Brain microvascular endothelial cell (primary cell): ENCODE measurements at regions not wholly inside any gene's neighbourhood (a gene's known extent, or its start where the extent isn't known, plus 50 kb on each side); places are given as distances from the start of the nearest gene placed in this dataset.

Experiments used
- DNase-seq: peaks from one replicate; pipeline ENCODE4 v3.0.0-alpha.2; 2020
- H3K27ac ChIP-seq: fragments of 250-450 bp; sonication (Bioruptor Pico); 2 replicates; pipeline ENCODE4 v1.5.1; 2020; ENCODE audit warnings: mild to moderate bottlenecking, moderate library complexity
- H3K27me3 ChIP-seq: fragments of 250-450 bp; sonication (Bioruptor Pico); replicated peaks from 2 replicates; pipeline ENCODE4 v1.5.1; 2020; ENCODE audit warnings: mild to moderate bottlenecking
- H3K36me3 ChIP-seq: fragments of 250-450 bp; sonication (Bioruptor Pico); replicated peaks from 2 replicates; pipeline ENCODE4 v1.5.1; 2020; ENCODE audit warnings: mild to moderate bottlenecking
- H3K4me3 ChIP-seq: 2 replicates; pipeline ENCODE4 v1.5.1; 2011; ENCODE audit warnings: low read depth, mild to moderate bottlenecking, control low read depth, low read length, moderate library complexity
- CTCF ChIP-seq: IDR thresholded peaks from 2 replicates; pipeline ENCODE4 v1.5.1; 2011; ENCODE audit warnings: low read depth, mild to moderate bottlenecking, moderate library complexity, low read length, control low read depth, inconsistent platforms; ENCODE audit errors: missing control alignments
- in situ Hi-C: cut with HindIII; loops from 2 replicates; pipeline ENCODE4 v1.10.0; 2017; ENCODE audit warnings: low sequenced_read_pairs, low pct_ligation_motif_present

GRCh38 chr3:27869152-27869551, 147.0 kb upstream of the EOMES start:
- Histone ChIP-seq H3K27me3 (no peaks in the 10 kb centered on the region), H3K27ac (no peak overlapping the region), H3K4me3 (no peak overlapping the region), H3K36me3 (no peaks in the 10 kb centered on the region)
- in situ Hi-C loops, result no loop called here
- DNase-seq, result no peak
- no peak for TF ChIP-seq CTCF

- no peak overlapping the region for H3K27ac ChIP-seq
- no peak overlapping the region for H3K4me3 ChIP-seq
- no peak for DNase-seq
- H3K27me3 ChIP-seq, result no peaks in the 10 kb centered on the region
- in situ Hi-C loops, result no loop called here
- no peaks in the 10 kb centered on the region for H3K36me3 ChIP-seq
- TF ChIP-seq CTCF, result no peak
These were observed 155.2 kb upstream of the EOMES start for GRCh38 chr3:27877061-27878013.

GRCh38 chr3:27878014-27878383, 155.9 kb upstream of the EOMES start:
- TF ChIP-seq CTCF, result no peak
- DNase-seq, result no peak
- no peaks in the 10 kb centered on the region for H3K36me3 ChIP-seq
- H3K27ac ChIP-seq, result no peak overlapping the region
- H3K27me3 ChIP-seq, result no peaks in the 10 kb centered on the region
- no peak overlapping the region for H3K4me3 ChIP-seq
- in situ Hi-C loops, result no loop called here

DNA sequence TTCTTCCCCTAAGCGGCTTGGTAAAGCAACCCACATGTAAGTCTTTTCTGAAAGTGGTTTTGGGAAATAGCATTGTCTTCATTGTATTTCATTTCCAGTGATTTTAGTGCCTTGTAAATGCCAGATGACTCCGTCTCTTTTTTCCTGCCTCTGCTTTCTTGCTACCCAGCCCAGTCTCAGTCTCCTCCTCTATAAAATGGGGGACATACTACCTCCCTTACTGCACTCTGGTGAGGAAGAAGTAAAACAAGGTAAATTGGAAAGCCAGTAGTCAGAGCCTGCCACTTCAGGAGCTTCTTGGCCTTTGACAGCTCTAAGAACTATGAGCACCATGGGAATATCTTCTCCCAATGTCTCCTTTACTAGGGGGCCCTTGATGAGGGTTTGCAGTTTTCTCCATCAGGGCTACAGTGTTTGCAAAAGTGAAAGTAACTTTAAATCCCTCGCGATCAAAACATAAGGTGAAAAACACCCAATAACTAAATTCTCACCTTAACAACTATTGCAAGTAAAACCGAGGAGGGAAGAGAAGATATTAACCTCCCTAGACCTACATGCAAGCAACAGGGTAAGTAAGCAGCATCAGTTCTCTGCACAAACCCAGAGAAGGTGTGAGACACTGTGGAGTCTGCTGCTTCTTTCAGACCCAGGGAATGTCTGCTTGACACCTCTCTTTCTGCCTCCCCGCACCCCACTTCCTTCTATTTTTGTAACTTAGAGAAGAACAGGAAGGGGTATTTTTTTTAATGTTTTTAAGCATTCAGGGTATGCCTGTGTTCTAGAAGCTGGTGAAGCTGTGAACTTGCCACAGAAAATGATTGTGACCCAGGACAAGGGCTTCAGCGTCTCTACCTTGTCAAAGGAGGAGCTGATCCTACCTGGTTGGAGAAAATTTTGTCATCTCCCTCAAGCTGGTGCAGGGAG, 159.1 kb upstream of the EOMES start:
- no peak overlapping the region for H3K27ac ChIP-seq

DNA sequence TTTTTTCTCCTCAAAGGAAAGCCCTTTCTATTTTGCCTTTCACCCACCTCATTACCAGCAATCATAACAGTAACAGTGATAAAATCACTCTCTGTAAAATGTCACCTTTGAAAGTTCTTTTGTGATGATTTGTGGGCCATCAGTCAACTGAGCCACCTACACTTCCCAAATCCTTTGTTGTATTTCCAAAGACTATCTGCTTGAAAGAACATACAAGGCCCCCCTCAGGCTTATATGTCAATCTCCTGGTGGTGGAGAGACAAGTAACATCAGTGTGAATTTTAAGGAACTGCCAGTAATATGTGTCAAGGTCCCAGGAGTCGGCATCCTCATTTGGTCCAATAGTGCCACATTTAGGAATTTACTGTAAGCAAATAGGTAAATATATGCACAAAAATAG, 161.1 kb upstream of the EOMES start:
- TF ChIP-seq CTCF, result no peak
- no peak overlapping the region for H3K27ac ChIP-seq
- in situ Hi-C loops, result no loop called here
- no peaks in the 10 kb centered on the region for H3K27me3 ChIP-seq
- DNase-seq, result no peak
- H3K4me3 ChIP-seq, result no peak overlapping the region
- no peaks in the 10 kb centered on the region for H3K36me3 ChIP-seq

More for the DNA sequence above, 159.1 kb upstream of the EOMES start:
- in situ Hi-C loops, result no loop called here
- Histone ChIP-seq H3K4me3 (no peak overlapping the region), H3K36me3 (no peaks in the 10 kb centered on the region), H3K27me3 (no peaks in the 10 kb centered on the region)
- TF ChIP-seq CTCF, result no peak
- no peak for DNase-seq
